ENCODE measurements at regions not wholly inside any gene's neighbourhood (a gene's known extent, or its start where the extent isn't known, plus 50 kb on each side); places are given as distances from the start of the nearest gene placed in this dataset.
A peak's percentile ranks its signal among the peaks of the same experiment; 100 is the strongest.

DNA sequence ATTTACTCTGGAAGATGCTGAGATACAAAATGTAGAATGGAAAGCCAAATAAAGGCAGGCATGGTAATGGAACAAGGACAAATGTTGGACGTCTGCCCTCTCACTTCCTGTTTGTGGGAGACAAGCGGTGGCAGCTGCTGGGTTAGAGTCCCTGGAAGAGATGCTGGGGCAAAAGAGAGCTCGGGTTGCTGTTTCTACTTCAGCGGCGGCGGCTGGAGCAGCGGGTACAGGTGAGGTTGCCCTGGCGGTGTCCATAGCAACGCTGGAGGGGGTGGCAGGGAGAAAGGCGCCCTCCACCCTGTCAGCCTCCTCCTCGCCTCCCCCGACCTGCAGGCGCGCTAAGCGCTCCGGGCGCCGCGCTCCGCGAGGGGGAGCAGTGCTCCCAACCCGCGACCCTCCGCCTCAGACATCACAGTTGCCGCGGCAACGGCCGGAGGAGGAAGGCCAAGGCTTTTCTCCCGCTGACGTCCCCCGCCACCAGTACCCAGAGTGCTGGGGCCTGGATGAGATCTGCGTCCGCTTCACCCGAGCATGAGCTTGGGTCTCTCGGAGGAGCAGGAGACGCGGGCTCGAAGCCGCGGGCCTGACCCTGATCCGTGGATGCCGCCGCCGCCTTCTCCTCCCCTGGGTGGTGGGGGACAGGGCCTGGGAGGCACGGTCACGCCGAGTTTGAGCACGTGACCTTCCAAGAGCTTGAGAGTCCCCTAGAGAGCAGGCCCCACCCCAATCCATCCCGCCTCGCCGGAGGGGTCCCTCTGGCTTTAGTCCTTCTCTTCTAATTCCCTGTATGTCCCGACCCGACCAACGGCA, 65.6 kb downstream of the NOL4 start (continued):
- TF ChIP-seq, protein P1, sequence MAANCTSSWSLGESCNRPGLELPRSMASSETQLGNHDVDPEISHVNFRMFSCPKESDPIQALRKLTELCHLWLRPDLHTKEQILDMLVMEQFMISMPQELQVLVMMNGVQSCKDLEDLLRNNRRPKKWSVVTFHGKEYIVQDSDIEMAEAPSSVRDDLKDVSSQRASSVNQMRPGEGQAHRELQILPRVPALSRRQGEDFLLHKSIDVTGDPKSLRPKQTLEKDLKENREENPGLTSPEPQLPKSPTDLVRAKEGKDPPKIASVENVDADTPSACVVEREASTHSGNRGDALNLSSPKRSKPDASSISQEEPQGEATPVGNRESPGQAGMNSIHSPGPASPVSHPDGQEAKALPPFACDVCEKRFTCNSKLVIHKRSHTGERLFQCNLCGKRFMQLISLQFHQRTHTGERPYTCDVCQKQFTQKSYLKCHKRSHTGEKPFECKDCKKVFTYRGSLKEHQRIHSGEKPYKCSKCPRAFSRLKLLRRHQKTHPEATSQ (tag by site-specific recombination; IDR thresholded peaks at IDR 0.05): no peak
- TF ChIP-seq ZNF366 (tag by site-specific recombination; conservative IDR thresholded peaks at IDR 0.05) (no peak), ZNF658 (tag by site-specific recombination; IDR thresholded peaks at IDR 0.05) (no peak), ZNF623 (tag by site-specific recombination; IDR thresholded peaks at IDR 0.05) (no peak), ZBTB20 (tag by site-specific recombination; IDR thresholded peaks at IDR 0.05) (peak; percentile 36; the same call in 1 of the 2 replicates), ZNF341 (tag by site-specific recombination; IDR thresholded peaks at IDR 0.05; ENCODE audit: low read depth) (peak; percentile 77), ZFP41 (tag by site-specific recombination; IDR thresholded peaks at IDR 0.05; ENCODE audit: borderline replicate concordance) (no peak), ZSCAN23 (tag by site-specific recombination; IDR thresholded peaks at IDR 0.05) (no peak), ZNF433 (tag by site-specific recombination; IDR thresholded peaks at IDR 0.05; ENCODE audit: low read depth) (no peak), ZNF292 (tag by site-specific recombination; IDR thresholded peaks at IDR 0.05; ENCODE audit: borderline replicate concordance, low read depth) (no peak), ZSCAN30 (tag by site-specific recombination; IDR thresholded peaks at IDR 0.05) (0 out of 2 replicates have a peak, but pooled peaks have one; percentile 28), ZNF302 (tag by site-specific recombination; IDR thresholded peaks at IDR 0.05; ENCODE audit: low read depth) (no peak), MZF1 (tag by site-specific recombination; IDR thresholded peaks at IDR 0.05; ENCODE audit: borderline replicate concordance) (no peak), ZNF2 (tag by site-specific recombination; IDR thresholded peaks at IDR 0.05) (no peak), ZBTB17 (tag by site-specific recombination; IDR thresholded peaks at IDR 0.05) (peak; percentile 90), GLI2 (tag by site-specific recombination; IDR thresholded peaks at IDR 0.05; ENCODE audit: borderline replicate concordance, low read depth) (no peak), ZBTB8A (tag by site-specific recombination; IDR thresholded peaks at IDR 0.05) (peak; percentile 68), ZNF223 (tag by site-specific recombination; IDR thresholded peaks at IDR 0.05) (no peak), SETDB1 (IDR thresholded peaks at IDR 0.05; ENCODE audit: insufficient read length, low read length) (no peak), SCRT1 (tag by site-specific recombination; IDR thresholded peaks at IDR 0.05; ENCODE audit: borderline replicate concordance) (no peak), ZXDB (tag by site-specific recombination; IDR thresholded peaks at IDR 0.05) (peak; percentile 46; the same call in 1 of the 2 replicates), ZNF148 (tag by site-specific recombination; IDR thresholded peaks at IDR 0.05; ENCODE audit: borderline replicate concordance) (no peak)
- TF ChIP-seq, protein P2, sequence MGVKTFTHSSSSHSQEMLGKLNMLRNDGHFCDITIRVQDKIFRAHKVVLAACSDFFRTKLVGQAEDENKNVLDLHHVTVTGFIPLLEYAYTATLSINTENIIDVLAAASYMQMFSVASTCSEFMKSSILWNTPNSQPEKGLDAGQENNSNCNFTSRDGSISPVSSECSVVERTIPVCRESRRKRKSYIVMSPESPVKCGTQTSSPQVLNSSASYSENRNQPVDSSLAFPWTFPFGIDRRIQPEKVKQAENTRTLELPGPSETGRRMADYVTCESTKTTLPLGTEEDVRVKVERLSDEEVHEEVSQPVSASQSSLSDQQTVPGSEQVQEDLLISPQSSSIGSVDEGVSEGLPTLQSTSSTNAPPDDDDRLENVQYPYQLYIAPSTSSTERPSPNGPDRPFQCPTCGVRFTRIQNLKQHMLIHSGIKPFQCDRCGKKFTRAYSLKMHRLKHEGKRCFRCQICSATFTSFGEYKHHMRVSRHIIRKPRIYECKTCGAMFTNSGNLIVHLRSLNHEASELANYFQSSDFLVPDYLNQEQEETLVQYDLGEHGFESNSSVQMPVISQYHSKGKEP (tag by site-specific recombination; IDR thresholded peaks at IDR 0.05): no peak
- TF ChIP-seq, protein P3, sequence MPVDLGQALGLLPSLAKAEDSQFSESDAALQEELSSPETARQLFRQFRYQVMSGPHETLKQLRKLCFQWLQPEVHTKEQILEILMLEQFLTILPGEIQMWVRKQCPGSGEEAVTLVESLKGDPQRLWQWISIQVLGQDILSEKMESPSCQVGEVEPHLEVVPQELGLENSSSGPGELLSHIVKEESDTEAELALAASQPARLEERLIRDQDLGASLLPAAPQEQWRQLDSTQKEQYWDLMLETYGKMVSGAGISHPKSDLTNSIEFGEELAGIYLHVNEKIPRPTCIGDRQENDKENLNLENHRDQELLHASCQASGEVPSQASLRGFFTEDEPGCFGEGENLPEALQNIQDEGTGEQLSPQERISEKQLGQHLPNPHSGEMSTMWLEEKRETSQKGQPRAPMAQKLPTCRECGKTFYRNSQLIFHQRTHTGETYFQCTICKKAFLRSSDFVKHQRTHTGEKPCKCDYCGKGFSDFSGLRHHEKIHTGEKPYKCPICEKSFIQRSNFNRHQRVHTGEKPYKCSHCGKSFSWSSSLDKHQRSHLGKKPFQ (tag by site-specific recombination; IDR thresholded peaks at IDR 0.05): no peak
- TF ChIP-seq, protein P4, sequence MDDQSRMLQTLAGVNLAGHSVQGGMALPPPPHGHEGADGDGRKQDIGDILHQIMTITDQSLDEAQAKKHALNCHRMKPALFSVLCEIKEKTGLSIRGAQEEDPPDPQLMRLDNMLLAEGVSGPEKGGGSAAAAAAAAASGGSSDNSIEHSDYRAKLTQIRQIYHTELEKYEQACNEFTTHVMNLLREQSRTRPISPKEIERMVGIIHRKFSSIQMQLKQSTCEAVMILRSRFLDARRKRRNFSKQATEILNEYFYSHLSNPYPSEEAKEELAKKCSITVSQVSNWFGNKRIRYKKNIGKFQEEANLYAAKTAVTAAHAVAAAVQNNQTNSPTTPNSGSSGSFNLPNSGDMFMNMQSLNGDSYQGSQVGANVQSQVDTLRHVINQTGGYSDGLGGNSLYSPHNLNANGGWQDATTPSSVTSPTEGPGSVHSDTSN (CRISPR knock-in tag; IDR thresholded peaks at IDR 0.05): no peak
- TF ChIP-seq, protein P5, sequence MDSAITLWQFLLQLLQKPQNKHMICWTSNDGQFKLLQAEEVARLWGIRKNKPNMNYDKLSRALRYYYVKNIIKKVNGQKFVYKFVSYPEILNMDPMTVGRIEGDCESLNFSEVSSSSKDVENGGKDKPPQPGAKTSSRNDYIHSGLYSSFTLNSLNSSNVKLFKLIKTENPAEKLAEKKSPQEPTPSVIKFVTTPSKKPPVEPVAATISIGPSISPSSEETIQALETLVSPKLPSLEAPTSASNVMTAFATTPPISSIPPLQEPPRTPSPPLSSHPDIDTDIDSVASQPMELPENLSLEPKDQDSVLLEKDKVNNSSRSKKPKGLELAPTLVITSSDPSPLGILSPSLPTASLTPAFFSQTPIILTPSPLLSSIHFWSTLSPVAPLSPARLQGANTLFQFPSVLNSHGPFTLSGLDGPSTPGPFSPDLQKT (IDR thresholded peaks at IDR 0.05; ENCODE audit: borderline replicate concordance, low read depth, low read length): no peak
- TF ChIP-seq, protein P6, sequence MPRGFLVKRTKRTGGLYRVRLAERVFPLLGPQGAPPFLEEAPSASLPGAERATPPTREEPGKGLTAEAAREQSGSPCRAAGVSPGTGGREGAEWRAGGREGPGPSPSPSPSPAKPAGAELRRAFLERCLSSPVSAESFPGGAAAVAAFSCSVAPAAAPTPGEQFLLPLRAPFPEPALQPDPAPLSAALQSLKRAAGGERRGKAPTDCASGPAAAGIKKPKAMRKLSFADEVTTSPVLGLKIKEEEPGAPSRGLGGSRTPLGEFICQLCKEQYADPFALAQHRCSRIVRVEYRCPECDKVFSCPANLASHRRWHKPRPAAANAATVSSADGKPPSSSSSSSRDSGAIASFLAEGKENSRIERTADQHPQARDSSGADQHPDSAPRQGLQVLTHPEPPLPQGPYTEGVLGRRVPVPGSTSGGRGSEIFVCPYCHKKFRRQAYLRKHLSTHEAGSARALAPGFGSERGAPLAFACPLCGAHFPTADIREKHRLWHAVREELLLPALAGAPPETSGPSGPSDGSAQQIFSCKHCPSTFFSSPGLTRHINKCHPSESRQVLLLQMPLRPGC (tag by site-specific recombination; IDR thresholded peaks at IDR 0.05): no peak

Data from HEK293 (cell line).